CD4-positive, alpha-beta T cell (primary cell): ENCODE measurements at regions not wholly inside any gene's neighbourhood (a gene's known extent, or its start where the extent isn't known, plus 50 kb on each side); places are given as distances from the start of the nearest gene placed in this dataset.

Source experiments
- ATAC-seq: fragments of 200-7000 bp; cut with Tn5 transposase; one replicate; pipeline ENCODE4 v1.10.0; 2022; ENCODE audit warnings: mild to moderate bottlenecking; ENCODE audit not compliant: poor library complexity
- CTCF ChIA-PET: fragments of 350-600 bp; sonication (Branson Sonifier 250); formaldehyde crosslinking; loops from one replicate; lab custom pipeline; 2021; ENCODE audit warnings: antibody characterized with exemption, inconsistent platforms; lab: Charles Lee
- POLR2A ChIA-PET: fragments of 350-600 bp; sonication (Branson Sonifier 250); formaldehyde crosslinking; loops from one replicate; lab custom pipeline; 2021; ENCODE audit warnings: antibody characterized with exemption, inconsistent platforms; lab: Charles Lee
- DNase-seq, 14 experiments: peaks; one replicate each; pipeline ENCODE4 v3.0.0-alpha.2; 2013 to 2020; ENCODE audit warnings: mixed read lengths in 2 of 14
- H3K27ac ChIP-seq, 2 donors: one replicate each; pipeline versions ENCODE4 v1.5.1 to v1.7.0; 2013; ENCODE audit warnings: low read length in 2 of 2, low read depth in 1 of 2, mild to moderate bottlenecking in 1 of 2
- H3K27me3 ChIP-seq, 2 experiments: 1 replicate in 1 of 2; 2 replicates in 1 of 2; pipeline versions ENCODE4 v1.6.1 to v1.7.0; 2013; ENCODE audit warnings: low read length in 2 of 2, control low read depth in 1 of 2, mild to moderate bottlenecking in 1 of 2, moderate library complexity in 1 of 2; ENCODE audit not compliant: insufficient read depth in 2 of 2, control insufficient read depth in 1 of 2
- H3K36me3 ChIP-seq: one replicate; pipeline ENCODE4 v1.6.1; 2013; ENCODE audit warnings: low read length, control low read depth; ENCODE audit not compliant: insufficient read depth
- H3K4me1 ChIP-seq: one replicate; pipeline ENCODE4 v1.6.1; 2013; ENCODE audit warnings: low read length, control low read depth; ENCODE audit not compliant: insufficient read depth
- H3K4me3 ChIP-seq: one replicate; pipeline ENCODE4 v1.5.1; 2013; ENCODE audit warnings: mild to moderate bottlenecking, low read length, moderate library complexity
- H3K9me3 ChIP-seq, 2 experiments: 1 replicate in 1 of 2; 2 replicates in 1 of 2; pipeline versions ENCODE4 v1.6.1 to v1.7.0; 2013; ENCODE audit warnings: low read length in 2 of 2, mild to moderate bottlenecking in 2 of 2, control low read depth in 1 of 2, moderate library complexity in 1 of 2; ENCODE audit not compliant: control insufficient read depth in 1 of 2, insufficient read depth in 1 of 2
- H3K27ac Mint-ChIP-seq: one replicate; pipeline ENCODE4 v1.8.0; 2020; ENCODE audit warnings: mixed read lengths
- H3K27me3 Mint-ChIP-seq: one replicate; pipeline ENCODE4 v1.8.0; 2021; ENCODE audit warnings: mixed read lengths
- H3K36me3 Mint-ChIP-seq: one replicate; pipeline ENCODE4 v1.8.0; 2021; ENCODE audit warnings: low read depth, mixed read lengths
- H3K4me1 Mint-ChIP-seq: one replicate; pipeline ENCODE4 v1.8.0; 2021; ENCODE audit warnings: low read depth, mixed read lengths
- H3K4me3 Mint-ChIP-seq: one replicate; pipeline ENCODE4 v1.8.0; 2020; ENCODE audit warnings: mild to moderate bottlenecking, mixed read lengths
- H3K9me3 Mint-ChIP-seq: one replicate; pipeline ENCODE4 v1.8.0; 2020; ENCODE audit warnings: mixed read lengths
- CTCF ChIP-seq: fragments of 200-600 bp; IDR thresholded peaks from one replicate; pipeline ENCODE4 v1.8.0; 2022; ENCODE audit warnings: antibody characterized with exemption, mild to moderate bottlenecking
- intact Hi-C, 2 experiments: fragments of 100-400 bp; cut with DNase I in 1 of 2; cut with micrococcal nuclease in 1 of 2; formaldehyde crosslinking; loops; one replicate each; pipeline versions ENCODE4 v1.15.1 to v1.9.0; 2023 to 2025; cut with DNase I, micrococcal nuclease

GRCh38 chr15:93612953-93613352, 523.9 kb upstream of the RGMA start:
- ATAC-seq (no peak), DNase-seq (no peak)
- no peak overlapping the region for H3K4me3 ChIP-seq
- Mint-ChIP-seq H3K27me3 (peaks cover 6% of the 10 kb centered on the region), H3K4me1 (no peaks in the 10 kb centered on the region), H3K4me3 (no peak overlapping the region), H3K36me3 (no peaks in the 10 kb centered on the region), H3K27ac (no peak overlapping the region), H3K9me3 (peaks cover 3% of the 10 kb centered on the region)
- TF ChIP-seq CTCF = no peak
- H3K36me3 ChIP-seq = no peaks in the 10 kb centered on the region
- no peak overlapping the region for H3K27ac ChIP-seq
- H3K9me3 ChIP-seq = no peaks in the 10 kb centered on the region
- H3K27me3 ChIP-seq = peaks cover 7 to 10% of the 10 kb centered on the region in 2 experiments
- CTCF ChIA-PET = no interaction called here
- no peaks in the 10 kb centered on the region for H3K4me1 ChIP-seq
- intact Hi-C loops = no loop called here
- POLR2A ChIA-PET = no interaction called here

GRCh38 chr15:93610944-93611343, 521.9 kb upstream of the RGMA start:
- H3K27me3 Mint-ChIP-seq = peaks cover 6% of the 10 kb centered on the region
- no peak overlapping the region for H3K27ac ChIP-seq
- no peaks in the 10 kb centered on the region for H3K4me1 Mint-ChIP-seq
- H3K36me3 Mint-ChIP-seq = no peaks in the 10 kb centered on the region
- intact Hi-C loops = no loop called here
- no peaks in the 10 kb centered on the region for H3K4me1 ChIP-seq
- POLR2A ChIA-PET = no interaction called here
- DNase-seq (no peak), ATAC-seq (no peak)
- H3K9me3 ChIP-seq = no peaks in the 10 kb centered on the region
- peaks cover 3% of the 10 kb centered on the region for H3K9me3 Mint-ChIP-seq
- no peaks in the 10 kb centered on the region for H3K36me3 ChIP-seq
- CTCF ChIA-PET = no interaction called here
- no peak overlapping the region for H3K27ac Mint-ChIP-seq
- H3K27me3 ChIP-seq = peaks cover 0 to 7% of the 10 kb centered on the region in 2 experiments
- no peak for TF ChIP-seq CTCF
- no peak overlapping the region for H3K4me3 Mint-ChIP-seq
- no peak overlapping the region for H3K4me3 ChIP-seq

DNA sequence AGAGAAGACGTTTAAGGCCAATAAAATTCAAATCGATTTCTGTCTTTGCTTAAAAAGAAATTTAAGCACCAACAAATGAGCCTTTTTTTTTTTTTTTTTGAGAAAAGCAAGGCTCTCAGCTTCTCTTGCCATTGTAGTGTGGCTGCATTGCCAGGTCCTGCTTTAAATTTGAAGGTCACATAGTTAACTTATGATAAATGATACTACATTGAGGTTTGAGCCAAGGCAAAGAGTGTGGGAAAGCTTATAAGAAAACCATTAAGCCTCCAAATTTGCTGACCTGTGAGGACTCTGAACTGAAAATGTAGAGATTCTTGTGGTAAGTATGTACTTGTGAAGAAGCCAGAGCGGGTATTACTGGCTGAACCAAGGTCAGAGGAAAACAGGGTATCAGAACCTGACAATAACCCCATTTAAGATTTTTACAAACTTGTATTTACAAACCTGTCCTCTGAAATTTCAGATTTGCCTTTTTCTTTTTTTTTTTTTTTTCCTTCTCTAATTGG, 519.7 kb upstream of the RGMA start:
- H3K9me3 Mint-ChIP-seq = peaks cover 3% of the 10 kb centered on the region
- Histone ChIP-seq H3K9me3 (no peaks in the 10 kb centered on the region), H3K36me3 (no peaks in the 10 kb centered on the region), H3K4me1 (no peaks in the 10 kb centered on the region), H3K27ac (no peak overlapping the region), H3K4me3 (no peak overlapping the region), H3K27me3 (peaks cover 0 to 4% of the 10 kb centered on the region in 2 experiments)
- H3K4me3 Mint-ChIP-seq = no peak overlapping the region
- ChIA-PET POLR2A (no interaction called here), CTCF (interaction anchor here (0.7 kb wide), 1 partner anchor 10 kb away, joined by 3 read pairs; no protein-coding TSS in a partner anchor)
- no peaks in the 10 kb centered on the region for H3K36me3 Mint-ChIP-seq
- TF ChIP-seq CTCF = no peak
- no peak overlapping the region for H3K27ac Mint-ChIP-seq
- ATAC-seq (no peak), DNase-seq (no peak)
- H3K4me1 Mint-ChIP-seq = no peaks in the 10 kb centered on the region
- H3K27me3 Mint-ChIP-seq = peaks cover 5% of the 10 kb centered on the region
- intact Hi-C loops = no loop called here
